NCI-H1694 (cell line): ENCODE measurements at regions not wholly inside any gene's neighbourhood (a gene's known extent, or its start where the extent isn't known, plus 50 kb on each side); places are given as distances from the start of the nearest gene placed in this dataset.

Experiments used
- DNase-seq: peaks from one replicate; lab custom pipeline; 2025; lab: John Stamatoyannopoulos, UW

GRCh38 chr11:104594228-104594958 lies 303.9 kb downstream of the CASP12 start:
- DNase-seq, result no peak

GRCh38 chr11:104588970-104589369 lies 309.3 kb downstream of the CASP12 start:
- no peak for DNase-seq

- DNase-seq, result no peak
These were observed 309.8 kb downstream of the CASP12 start for GRCh38 chr11:104588446-104588845.

GRCh38 chr11:104584823-104585222 lies 313.4 kb downstream of the CASP12 start:
- DNase-seq, result no peak

- DNase-seq, result no peak
These were observed 314.4 kb downstream of the CASP12 start for GRCh38 chr11:104583857-104584256.

GRCh38 chr11:104582431-104582830 lies 315.8 kb downstream of the CASP12 start:
- DNase-seq, result no peak

GRCh38 chr11:104581246-104581980 lies 316.8 kb downstream of the CASP12 start:
- no peak for DNase-seq

- no peak for DNase-seq
These were observed 324.7 kb downstream of the CASP12 start for GRCh38 chr11:104573441-104573990.

GRCh38 chr11:104572279-104572678 lies 326.0 kb downstream of the CASP12 start:
- no peak for DNase-seq

GRCh38 chr11:104570078-104570701 lies 328.1 kb downstream of the CASP12 start:
- no peak for DNase-seq

GRCh38 chr11:104565583-104565961 lies 332.7 kb downstream of the CASP12 start:
- DNase-seq, result no peak

- no peak for DNase-seq
These were observed 333.2 kb downstream of the CASP12 start for GRCh38 chr11:104564921-104565582.

- no peak for DNase-seq
These were observed 341.5 kb downstream of the CASP12 start for GRCh38 chr11:104556606-104557301.

- DNase-seq, result no peak
These were observed 349.2 kb downstream of the CASP12 start for GRCh38 chr11:104549019-104549418.

GRCh38 chr11:104547996-104548661 lies 350.1 kb downstream of the CASP12 start:
- DNase-seq, result no peak

GRCh38 chr11:104546501-104546900 lies 351.8 kb downstream of the CASP12 start:
- no peak for DNase-seq

GRCh38 chr11:104541701-104542100 lies 356.6 kb downstream of the CASP12 start:
- no peak for DNase-seq

- DNase-seq, result no peak
These were observed 359.9 kb downstream of the CASP12 start for GRCh38 chr11:104538313-104538712.

- DNase-seq, result no peak
These were observed 364.0 kb downstream of the CASP12 start for GRCh38 chr11:104534278-104534677.

- no peak for DNase-seq
These were observed 366.4 kb downstream of the CASP12 start for GRCh38 chr11:104531894-104532293.

- DNase-seq, result no peak
These were observed 367.1 kb upstream of the PDGFD start for GRCh38 chr11:104531075-104531474.
